Stimulated activated naive B cell treated with anti-CD40 and anti-IgM and Interleukin-4, amounts not matched to agents 10 μg/mL and 1 μg/mL and 100 μg/mL, for 72 hours (primary cell): ENCODE measurements at regions not wholly inside any gene's neighbourhood (a gene's known extent, or its start where the extent isn't known, plus 50 kb on each side); places are given as distances from the start of the nearest gene placed in this dataset.

Experiments
- ATAC-seq, 2 donors: fragments of 150-1000 bp; cut with Tn5 transposase; replicated peaks; 2 replicates each; pipeline ENCODE4 v1.10.0; 2021; ENCODE audit warnings: moderate library complexity in 1 of 2
- DNase-seq: peaks from one replicate; pipeline ENCODE4 v3.0.0; 2021
- H3K27ac Mint-ChIP-seq: one replicate; pipeline ENCODE4 v1.8.0; 2022; ENCODE audit warnings: mild to moderate bottlenecking, mixed read lengths
- H3K27me3 Mint-ChIP-seq, 2 donors: one replicate each; pipeline ENCODE4 v1.8.0; 2022; ENCODE audit warnings: mixed read lengths in 2 of 2
- H3K36me3 Mint-ChIP-seq, 2 donors: one replicate each; pipeline ENCODE4 v1.8.0; 2022; ENCODE audit warnings: mixed read lengths in 2 of 2, mild to moderate bottlenecking in 1 of 2
- H3K4me1 Mint-ChIP-seq, 2 donors: one replicate each; pipeline ENCODE4 v1.8.0; 2022; ENCODE audit warnings: mixed read lengths in 2 of 2, mild to moderate bottlenecking in 1 of 2
- H3K4me3 Mint-ChIP-seq, 2 donors: one replicate each; pipeline ENCODE4 v1.8.0; 2022; ENCODE audit warnings: mild to moderate bottlenecking in 2 of 2, mixed read lengths in 2 of 2, moderate library complexity in 1 of 2
- H3K9me3 Mint-ChIP-seq, 2 donors: one replicate each; pipeline ENCODE4 v1.8.0; 2022; ENCODE audit warnings: mixed read lengths in 2 of 2, mild to moderate bottlenecking in 1 of 2

GRCh38 chr2:220064111-220065030 lies 436.9 kb downstream of the SLC4A3 start:
- H3K36me3 Mint-ChIP-seq = no peaks in the 10 kb centered on the region
- H3K4me3 Mint-ChIP-seq = no peak overlapping the region
- H3K27ac Mint-ChIP-seq = no peak overlapping the region
- no peaks in the 10 kb centered on the region for H3K4me1 Mint-ChIP-seq
- H3K27me3 Mint-ChIP-seq = no peaks in the 10 kb centered on the region
- no peak for DNase-seq
- no peaks in the 10 kb centered on the region for H3K9me3 Mint-ChIP-seq
- ATAC-seq = no peak

GRCh38 chr2:220065581-220065980 lies 438.2 kb downstream of the SLC4A3 start:
- no peak overlapping the region for H3K27ac Mint-ChIP-seq
- DNase-seq = no peak
- no peaks in the 10 kb centered on the region for H3K9me3 Mint-ChIP-seq
- no peaks in the 10 kb centered on the region for H3K27me3 Mint-ChIP-seq
- no peaks in the 10 kb centered on the region for H3K4me1 Mint-ChIP-seq
- H3K36me3 Mint-ChIP-seq = no peaks in the 10 kb centered on the region
- H3K4me3 Mint-ChIP-seq = no peak overlapping the region
- no peak for ATAC-seq

GRCh38 chr2:220068846-220069245 lies 441.4 kb downstream of the SLC4A3 start:
- no peak for ATAC-seq
- peaks cover 0 to 5% of the 10 kb centered on the region in 2 donors for H3K27me3 Mint-ChIP-seq
- no peak overlapping the region for H3K4me3 Mint-ChIP-seq
- no peak for DNase-seq
- H3K9me3 Mint-ChIP-seq = peaks cover 2 to 3% of the 10 kb centered on the region in 2 donors
- no peaks in the 10 kb centered on the region for H3K4me1 Mint-ChIP-seq
- H3K36me3 Mint-ChIP-seq = no peaks in the 10 kb centered on the region
- H3K27ac Mint-ChIP-seq = no peak overlapping the region

- H3K27ac Mint-ChIP-seq = no peak overlapping the region
- H3K4me1 Mint-ChIP-seq = no peaks in the 10 kb centered on the region
- DNase-seq (no peak), ATAC-seq (no peak)
- peaks cover 2 to 3% of the 10 kb centered on the region in 2 donors for H3K9me3 Mint-ChIP-seq
- H3K4me3 Mint-ChIP-seq = no peak overlapping the region
- H3K27me3 Mint-ChIP-seq = peaks cover 0 to 5% of the 10 kb centered on the region in 2 donors
- H3K36me3 Mint-ChIP-seq = no peaks in the 10 kb centered on the region
Observed at GRCh38 chr2:220070349-220070748, 442.9 kb downstream of the SLC4A3 start.

GRCh38 chr2:220071696-220072095 lies 444.3 kb downstream of the SLC4A3 start:
- no peak for ATAC-seq
- Mint-ChIP-seq H3K4me3 (no peak overlapping the region), H3K27me3 (peaks cover 0 to 5% of the 10 kb centered on the region in 2 donors), H3K27ac (no peak overlapping the region), H3K36me3 (no peaks in the 10 kb centered on the region), H3K9me3 (peaks cover 2 to 3% of the 10 kb centered on the region in 2 donors), H3K4me1 (no peaks in the 10 kb centered on the region)
- no peak for DNase-seq

- H3K27me3 Mint-ChIP-seq = peaks cover 0 to 5% of the 10 kb centered on the region in 2 donors
- peaks cover 2 to 3% of the 10 kb centered on the region in 2 donors for H3K9me3 Mint-ChIP-seq
- no peak overlapping the region for H3K4me3 Mint-ChIP-seq
- no peaks in the 10 kb centered on the region for H3K4me1 Mint-ChIP-seq
- H3K27ac Mint-ChIP-seq = no peak overlapping the region
- DNase-seq (no peak), ATAC-seq (no peak)
- H3K36me3 Mint-ChIP-seq = no peaks in the 10 kb centered on the region
Observed at GRCh38 chr2:220072669-220073220, 445.3 kb downstream of the SLC4A3 start.

GRCh38 chr2:220075835-220076234 lies 448.4 kb downstream of the SLC4A3 start:
- Mint-ChIP-seq H3K27me3 (peaks cover 0 to 5% of the 10 kb centered on the region in 2 donors), H3K4me1 (no peaks in the 10 kb centered on the region), H3K9me3 (peaks cover 2 to 3% of the 10 kb centered on the region in 2 donors), H3K36me3 (no peaks in the 10 kb centered on the region), H3K4me3 (no peak overlapping the region), H3K27ac (no peak overlapping the region)
- ATAC-seq = no peak
- DNase-seq = no peak

GRCh38 chr2:220076734-220077133 lies 449.3 kb downstream of the SLC4A3 start:
- DNase-seq (no peak), ATAC-seq (no peak)
- Mint-ChIP-seq H3K27me3 (peaks cover 0 to under 1% of the 10 kb centered on the region in 2 donors), H3K9me3 (peaks cover 1 to 2% of the 10 kb centered on the region in 2 donors), H3K4me3 (no peak overlapping the region), H3K4me1 (no peaks in the 10 kb centered on the region), H3K36me3 (no peaks in the 10 kb centered on the region), H3K27ac (no peak overlapping the region)

GRCh38 chr2:220077488-220077887 lies 450.1 kb downstream of the SLC4A3 start:
- no peak for ATAC-seq
- no peaks in the 10 kb centered on the region for H3K27me3 Mint-ChIP-seq
- no peak overlapping the region for H3K27ac Mint-ChIP-seq
- H3K4me3 Mint-ChIP-seq = no peak overlapping the region
- H3K4me1 Mint-ChIP-seq = no peaks in the 10 kb centered on the region
- no peaks in the 10 kb centered on the region for H3K9me3 Mint-ChIP-seq
- no peak for DNase-seq
- no peaks in the 10 kb centered on the region for H3K36me3 Mint-ChIP-seq

- Mint-ChIP-seq H3K36me3 (no peaks in the 10 kb centered on the region), H3K9me3 (no peaks in the 10 kb centered on the region), H3K4me1 (no peaks in the 10 kb centered on the region), H3K27me3 (no peaks in the 10 kb centered on the region), H3K4me3 (no peak overlapping the region), H3K27ac (no peak overlapping the region)
- DNase-seq (no peak), ATAC-seq (no peak)
Observed at GRCh38 chr2:220078439-220078838, 451.0 kb downstream of the SLC4A3 start.

GRCh38 chr2:220079595-220079994 lies 452.2 kb downstream of the SLC4A3 start:
- Mint-ChIP-seq H3K9me3 (no peaks in the 10 kb centered on the region), H3K27ac (no peak overlapping the region), H3K4me3 (no peak overlapping the region), H3K4me1 (no peaks in the 10 kb centered on the region), H3K36me3 (no peaks in the 10 kb centered on the region), H3K27me3 (no peaks in the 10 kb centered on the region)
- ATAC-seq (no peak), DNase-seq (no peak)

GRCh38 chr2:220081171-220081570 lies 453.7 kb downstream of the SLC4A3 start:
- no peaks in the 10 kb centered on the region for H3K27me3 Mint-ChIP-seq
- no peak for DNase-seq
- H3K4me3 Mint-ChIP-seq = no peak overlapping the region
- ATAC-seq = no peak
- no peaks in the 10 kb centered on the region for H3K36me3 Mint-ChIP-seq
- H3K4me1 Mint-ChIP-seq = no peaks in the 10 kb centered on the region
- no peak overlapping the region for H3K27ac Mint-ChIP-seq
- no peaks in the 10 kb centered on the region for H3K9me3 Mint-ChIP-seq

GRCh38 chr2:220090050-220090449 lies 462.6 kb downstream of the SLC4A3 start:
- no peaks in the 10 kb centered on the region for H3K4me1 Mint-ChIP-seq
- no peak overlapping the region for H3K4me3 Mint-ChIP-seq
- no peaks in the 10 kb centered on the region for H3K9me3 Mint-ChIP-seq
- H3K27ac Mint-ChIP-seq = no peak overlapping the region
- no peaks in the 10 kb centered on the region for H3K36me3 Mint-ChIP-seq
- no peaks in the 10 kb centered on the region for H3K27me3 Mint-ChIP-seq
- ATAC-seq = no peak
- no peak for DNase-seq

GRCh38 chr2:220096406-220096805 lies 469.0 kb downstream of the SLC4A3 start:
- no peak for DNase-seq
- no peaks in the 10 kb centered on the region for H3K36me3 Mint-ChIP-seq
- H3K27me3 Mint-ChIP-seq = no peaks in the 10 kb centered on the region
- peaks cover 0 to 3% of the 10 kb centered on the region in 2 donors for H3K9me3 Mint-ChIP-seq
- ATAC-seq = no peak
- H3K4me1 Mint-ChIP-seq = no peaks in the 10 kb centered on the region
- no peak overlapping the region for H3K27ac Mint-ChIP-seq
- no peak overlapping the region for H3K4me3 Mint-ChIP-seq

GRCh38 chr2:220101980-220102379 lies 474.6 kb downstream of the SLC4A3 start:
- Mint-ChIP-seq H3K9me3 (peaks cover 0 to 3% of the 10 kb centered on the region in 2 donors), H3K36me3 (no peaks in the 10 kb centered on the region), H3K4me3 (no peak overlapping the region), H3K27me3 (peaks cover 0 to 5% of the 10 kb centered on the region in 2 donors), H3K4me1 (no peaks in the 10 kb centered on the region), H3K27ac (no peak overlapping the region)
- DNase-seq (no peak), ATAC-seq (no peak)
